ELF-1 (cell line): ENCODE measurements at regions not wholly inside any gene's neighbourhood (a gene's known extent, or its start where the extent isn't known, plus 50 kb on each side); places are given as distances from the start of the nearest gene placed in this dataset.
A peak's percentile ranks its signal among the peaks of the same experiment; 100 is the strongest.

ENCODE experiments used
- DNase-seq: peaks from one replicate; pipeline ENCODE4 v3.0.0-alpha.2; 2016; ENCODE audit warnings: low read depth, low spot score

GRCh38 chr14:84375235-84375634 is 1154.7 kb upstream of the FLRT2 start:
- DNase-seq, result no peak

DNA sequence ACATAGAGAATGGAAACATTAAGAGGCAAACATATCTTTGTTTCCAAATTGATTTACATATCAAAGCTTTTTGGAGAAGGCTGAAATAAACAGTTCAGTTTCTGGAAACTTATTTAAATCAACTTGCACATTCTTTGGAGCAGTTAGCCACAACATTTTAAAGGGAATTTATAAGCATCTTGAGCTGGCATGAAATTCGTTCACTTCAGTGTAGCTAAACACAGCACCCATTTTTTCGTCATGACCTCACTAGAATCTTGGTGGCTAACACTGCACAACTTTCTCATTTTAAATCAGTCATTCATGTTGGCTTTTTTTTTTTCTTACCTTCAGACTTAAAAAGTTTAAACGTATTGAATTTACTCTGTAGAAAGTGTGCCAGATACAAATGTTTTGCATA is 1139.9 kb upstream of the FLRT2 start:
- DNase-seq, result no peak

DNA sequence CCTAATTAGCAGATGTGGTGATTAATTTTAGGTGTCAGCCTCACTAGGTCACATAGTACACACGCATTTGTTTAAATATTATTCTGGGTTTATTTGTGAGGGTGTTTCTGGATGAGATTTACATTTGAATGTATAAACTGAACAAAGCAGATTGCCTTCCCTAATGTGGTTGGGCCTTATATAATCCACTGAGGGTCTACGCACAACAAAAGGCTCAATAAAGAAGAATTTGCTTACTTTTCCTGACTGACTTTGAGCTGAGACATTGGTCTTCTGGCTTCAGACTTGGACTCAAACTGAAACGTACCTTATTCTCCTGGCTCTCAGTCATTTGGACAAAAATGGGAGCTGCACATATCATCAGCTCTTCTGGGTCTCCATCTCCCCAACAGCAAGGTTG is 1132.3 kb upstream of the FLRT2 start:
- no peak for DNase-seq

DNA sequence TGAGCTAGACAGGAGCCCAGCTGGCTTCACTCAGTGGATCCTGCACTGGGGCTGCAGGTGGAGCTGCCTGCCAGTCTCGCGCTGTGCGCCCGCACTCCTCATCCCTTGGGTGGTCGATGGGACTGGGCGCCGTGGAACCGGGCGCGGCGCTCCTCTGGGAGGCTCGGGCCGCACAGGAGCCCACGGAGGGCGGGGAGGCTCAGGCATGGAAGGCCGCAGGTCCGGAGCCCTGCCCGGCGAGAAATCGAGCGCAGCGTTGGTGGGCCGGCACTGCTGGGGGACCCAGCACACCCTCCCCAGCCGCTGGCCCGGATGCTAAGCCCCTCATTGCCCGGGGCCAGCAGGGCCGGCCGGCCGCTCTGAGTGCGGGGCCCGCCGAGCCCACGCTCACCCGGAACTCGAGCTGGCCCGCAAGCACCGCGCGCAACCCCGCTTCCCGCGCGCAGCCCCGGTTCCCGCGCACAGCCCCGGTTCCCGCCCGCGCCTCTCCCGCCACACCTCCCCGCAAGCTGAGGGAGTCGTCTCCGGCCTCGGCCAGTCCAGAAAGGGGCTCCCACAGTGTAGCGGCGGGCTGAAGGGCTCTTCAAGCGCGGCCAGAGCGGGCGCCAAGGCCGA is 1130.5 kb upstream of the FLRT2 start:
- DNase-seq, result no peak

GRCh38 chr14:84401631-84402030 is 1128.3 kb upstream of the FLRT2 start:
- DNase-seq, result no peak

DNA sequence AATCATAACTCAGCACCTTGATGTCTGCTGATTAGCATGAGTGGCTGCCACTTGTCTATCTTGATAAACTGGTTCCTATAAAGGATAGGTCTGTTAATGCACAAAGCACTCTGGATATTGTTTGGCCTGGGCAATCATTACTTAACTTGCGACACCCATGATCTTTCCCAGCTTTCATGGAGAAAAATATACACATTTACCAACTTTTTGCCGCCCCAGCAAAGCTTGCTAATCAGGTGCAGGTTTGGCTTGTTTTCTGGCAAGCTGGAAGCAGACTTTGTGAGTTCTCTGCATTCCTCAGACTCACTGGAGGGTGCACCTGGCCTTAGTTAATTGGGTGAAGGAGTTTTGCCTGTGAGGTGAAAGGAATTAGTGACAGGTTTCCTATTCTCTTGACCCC is 1126.4 kb upstream of the FLRT2 start:
- peak; percentile 61 for DNase-seq

GRCh38 chr14:84404246-84404645 is 1125.7 kb upstream of the FLRT2 start:
- no peak for DNase-seq

DNA sequence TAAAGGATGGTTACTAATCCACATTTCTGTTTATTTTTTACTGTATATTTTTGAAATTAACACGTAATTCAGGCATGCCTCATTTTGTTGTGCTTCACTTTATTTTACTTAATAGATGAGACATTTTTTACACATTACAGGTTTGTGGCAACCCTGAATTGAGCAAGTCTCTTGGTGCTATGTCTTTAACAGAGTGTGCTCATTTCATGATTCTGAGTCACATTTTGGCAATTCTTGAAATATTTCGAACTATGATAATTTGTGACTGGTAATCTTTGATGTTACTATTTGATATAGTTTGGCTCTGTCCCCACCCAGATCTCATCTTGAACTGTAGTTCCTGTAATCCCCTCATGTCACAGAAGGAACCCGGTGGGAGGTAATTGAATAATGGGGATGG is 1120.5 kb upstream of the FLRT2 start:
- no peak for DNase-seq

- no peak for DNase-seq
These were observed 1119.6 kb upstream of the FLRT2 start for GRCh38 chr14:84410344-84410743.

GRCh38 chr14:84420221-84420620 is 1109.7 kb upstream of the FLRT2 start:
- no peak for DNase-seq

- DNase-seq, result no peak
These were observed 1108.3 kb upstream of the FLRT2 start for GRCh38 chr14:84421621-84422020.

DNA sequence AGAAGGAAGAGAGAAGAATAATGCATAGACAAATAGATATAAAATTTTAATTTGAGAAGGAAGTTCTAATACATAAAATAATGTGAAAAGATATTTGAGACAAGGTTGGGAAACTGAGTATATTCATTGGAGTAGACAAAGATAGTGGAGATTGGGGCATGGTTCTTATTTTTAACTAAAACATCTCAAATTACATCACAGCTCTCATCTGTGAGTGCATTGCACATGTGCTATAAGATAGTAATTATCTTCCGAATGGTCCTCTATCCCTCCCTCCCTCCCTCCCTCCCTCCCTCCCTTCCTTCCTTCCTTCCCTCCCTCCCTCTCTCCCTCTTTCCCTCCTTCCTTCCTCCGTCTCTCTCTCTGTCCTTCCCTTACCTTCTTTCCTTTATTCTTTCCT is 1104.0 kb upstream of the FLRT2 start:
- DNase-seq, result no peak

DNA sequence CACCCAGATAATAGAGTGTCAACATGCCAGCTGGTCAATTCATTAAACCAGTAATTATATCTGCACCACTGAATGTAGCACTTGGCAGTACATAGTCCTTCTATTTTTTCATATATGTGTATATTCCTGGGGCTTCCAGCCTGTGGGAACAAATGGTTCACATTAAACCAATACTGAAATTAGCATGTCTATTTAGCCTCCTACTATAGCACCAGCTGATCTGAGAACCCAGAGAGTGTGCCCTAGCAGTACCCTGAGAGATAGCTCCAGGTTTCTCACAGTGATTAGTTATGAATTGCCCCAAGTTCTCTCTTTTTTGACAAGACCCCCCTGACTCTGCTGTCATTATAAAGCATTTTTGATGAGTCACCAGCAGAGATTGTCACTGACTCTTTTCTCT is 1097.3 kb upstream of the FLRT2 start:
- DNase-seq, result no peak

DNA sequence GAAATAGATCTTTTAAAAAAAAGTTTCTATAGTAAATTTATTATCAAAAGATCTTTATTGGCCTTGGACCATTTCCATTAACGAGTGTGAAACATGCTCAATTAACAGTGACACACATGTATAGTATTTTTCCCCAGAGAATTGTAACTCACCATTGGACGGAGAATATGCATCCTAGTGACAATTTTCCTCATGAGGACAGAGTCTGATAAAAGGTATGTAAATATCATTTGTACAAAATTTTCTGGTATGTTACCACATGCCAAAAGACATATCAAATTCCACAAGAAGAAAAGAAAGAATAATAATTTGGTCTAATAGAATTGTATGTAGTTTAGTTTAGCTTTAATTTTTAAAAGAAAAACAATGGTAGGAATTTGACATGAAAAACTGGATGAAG is 1096.0 kb upstream of the FLRT2 start:
- DNase-seq, result no peak

DNA sequence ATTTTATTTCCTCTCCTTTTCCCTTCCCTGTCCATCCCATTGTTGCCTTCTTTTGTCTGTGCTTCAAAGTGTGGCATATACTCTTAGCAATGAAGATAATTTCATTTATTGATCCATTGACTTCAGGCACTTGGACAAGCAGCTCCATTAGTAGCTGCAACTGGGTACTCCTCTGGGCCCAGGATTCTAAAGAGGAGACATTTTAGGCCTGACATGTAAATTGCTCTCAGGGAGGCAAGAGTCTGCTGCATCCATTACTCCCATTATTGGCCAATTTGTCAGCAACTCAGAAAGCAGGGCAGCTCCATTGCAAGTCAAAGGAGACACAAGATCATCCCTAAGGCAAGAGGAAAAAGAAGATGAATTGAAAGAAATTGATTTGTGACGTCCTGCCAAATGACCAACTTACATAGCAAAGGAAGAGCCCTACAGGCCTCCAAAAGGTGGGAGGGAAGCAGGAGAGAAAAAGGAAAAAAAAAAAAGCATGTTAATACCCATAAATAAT is 1094.1 kb upstream of the FLRT2 start:
- peak; percentile 20 for DNase-seq

- no peak for DNase-seq
These were observed 1093.4 kb upstream of the FLRT2 start for GRCh38 chr14:84436528-84436927.

GRCh38 chr14:84442521-84442920 is 1087.4 kb upstream of the FLRT2 start:
- no peak for DNase-seq

GRCh38 chr14:84445486-84445885 is 1084.5 kb upstream of the FLRT2 start:
- no peak for DNase-seq

- no peak for DNase-seq
These were observed 1083.7 kb upstream of the FLRT2 start for GRCh38 chr14:84446250-84446649.

GRCh38 chr14:84453307-84453950 is 1076.5 kb upstream of the FLRT2 start:
- no peak for DNase-seq

DNA sequence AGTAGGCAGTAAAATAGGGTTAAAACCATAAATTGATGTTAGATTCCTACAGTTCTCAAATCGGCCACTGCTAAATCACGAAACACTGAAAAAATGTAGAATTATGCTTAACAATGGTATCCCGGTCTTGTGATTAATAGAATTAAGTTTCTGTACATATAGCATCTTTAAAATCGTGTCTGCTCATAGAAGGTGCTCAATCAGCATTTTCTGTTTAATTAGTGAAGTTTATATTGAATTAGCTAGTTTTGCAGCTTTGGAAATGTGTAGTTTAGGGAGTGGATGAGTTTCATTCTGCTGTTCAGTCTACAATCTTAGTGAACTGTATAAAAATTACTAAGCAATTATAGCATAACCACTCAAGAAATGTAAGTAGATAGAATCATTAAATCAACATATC is 1075.8 kb upstream of the FLRT2 start:
- no peak for DNase-seq

DNA sequence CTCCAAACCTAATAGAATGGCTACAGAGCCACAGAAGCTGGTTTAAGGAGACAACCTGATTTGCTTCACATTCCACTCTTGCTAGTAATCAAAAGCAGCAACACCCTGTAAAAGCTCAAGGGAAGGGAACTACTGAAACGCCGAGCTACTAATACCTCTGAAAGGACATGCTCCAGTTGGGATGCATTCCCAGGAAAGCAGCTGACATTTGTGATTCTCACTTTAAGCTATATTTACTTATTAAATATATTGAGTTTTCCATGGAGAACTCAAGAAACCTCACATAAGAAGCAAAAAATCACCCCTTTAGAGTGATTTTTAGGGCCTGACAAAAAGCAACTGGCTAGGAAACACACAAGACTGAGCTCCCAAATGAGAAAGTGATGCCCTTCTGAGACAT is 1073.0 kb upstream of the FLRT2 start:
- DNase-seq, result peak; percentile 4

DNA sequence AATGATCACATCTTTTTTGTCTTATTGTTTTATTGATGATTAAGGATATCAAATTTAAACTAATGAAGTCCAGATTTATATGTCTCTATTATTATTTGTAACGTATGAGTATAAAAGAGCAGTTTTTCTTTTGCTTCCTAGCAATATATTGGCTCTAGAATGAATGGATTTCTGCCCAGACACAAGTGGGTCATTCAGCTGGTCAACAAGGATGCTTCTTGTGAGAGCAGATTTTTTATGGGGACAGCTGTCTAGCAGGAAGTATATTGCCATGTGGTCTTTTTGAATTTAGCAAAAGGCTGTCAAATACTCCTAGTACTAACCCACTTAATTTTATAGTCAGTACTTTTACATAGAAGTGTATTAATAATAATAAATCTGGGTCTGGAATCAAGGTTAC is 1071.1 kb upstream of the FLRT2 start:
- no peak for DNase-seq

DNA sequence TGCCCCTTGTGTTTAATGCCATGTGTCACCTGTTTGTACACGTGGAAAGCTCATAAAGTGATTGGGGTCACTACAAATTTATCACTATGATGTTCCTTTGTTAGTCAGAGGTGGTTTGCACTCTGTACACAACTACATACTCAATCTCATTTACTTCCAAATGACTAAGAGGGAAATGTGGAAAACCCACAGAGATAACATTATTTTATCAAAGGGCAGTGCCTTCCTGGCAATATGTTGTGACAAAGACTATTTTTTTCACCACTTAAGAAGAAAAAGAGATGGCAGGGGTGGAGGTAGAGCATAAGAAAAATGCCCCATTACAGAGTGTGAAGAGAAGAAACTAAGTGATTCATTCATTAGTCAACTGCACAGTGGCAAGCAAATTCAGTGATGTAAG is 1064.1 kb upstream of the FLRT2 start:
- no peak for DNase-seq
